ENCODE measurements at regions not wholly inside any gene's neighbourhood (a gene's known extent, or its start where the extent isn't known, plus 50 kb on each side); places are given as distances from the start of the nearest gene placed in this dataset.

DNA sequence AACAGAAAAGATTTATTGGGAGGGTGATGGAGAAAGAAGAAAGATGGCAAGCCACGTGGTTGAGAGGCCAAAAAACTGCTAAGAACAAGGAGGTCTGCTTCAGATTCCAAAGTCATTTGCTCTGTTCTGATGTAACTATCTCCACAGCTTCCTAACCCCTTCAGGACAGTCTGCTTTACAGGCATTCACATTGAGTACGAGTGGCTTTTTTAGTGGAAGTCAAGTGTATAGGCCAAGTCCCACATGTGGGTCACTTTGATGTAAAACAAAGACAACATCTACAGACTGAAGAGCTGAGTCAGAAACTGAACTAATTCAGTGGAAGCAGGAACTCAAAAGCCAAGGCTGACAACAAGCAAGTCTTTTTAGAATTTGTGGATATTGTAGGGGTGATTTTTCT, 128.7 kb upstream of the F3 start:
- FAIRE-seq (no peak), DNase-seq (ENCODE audit: low read depth) (no peak)
- Histone ChIP-seq H2AFZ (ENCODE audit: low read depth, low read length) (no peak overlapping the region), H3K9me3 (ENCODE audit: insufficient read depth, low read depth, low read length) (no peaks in the 10 kb centered on the region), H3K4me3 (ENCODE audit: insufficient read depth, low read depth, low read length) (no peak overlapping the region), H4K20me1 (ENCODE audit: insufficient read depth, low read length) (no peaks in the 10 kb centered on the region), H3K4me1 (ENCODE audit: insufficient read depth, low read length) (peaks cover 14% of the 10 kb centered on the region), H3K9ac (ENCODE audit: low read length) (no peak overlapping the region), H3K79me2 (ENCODE audit: insufficient read depth, low read length) (no peaks in the 10 kb centered on the region), H3K36me3 (ENCODE audit: insufficient read depth, low read length) (no peaks in the 10 kb centered on the region), H3K4me2 (ENCODE audit: low read length) (no peak overlapping the region), H3K27me3 (ENCODE audit: insufficient read depth, low read length) (no peaks in the 10 kb centered on the region), H3K27ac (ENCODE audit: low read depth, low read length) (no peak overlapping the region)
- Mint-ChIP-seq H3K27ac (ENCODE audit: unreplicated experiment) (no peak overlapping the region), H3K9me3 (ENCODE audit: unreplicated experiment) (no peaks in the 10 kb centered on the region), H3K27me3 (ENCODE audit: low read depth, unreplicated experiment) (no peaks in the 10 kb centered on the region), H3K4me3 (ENCODE audit: unreplicated experiment) (no peak overlapping the region), H3K4me1 (ENCODE audit: low read depth, unreplicated experiment) (peaks cover 46% of the 10 kb centered on the region), H3K36me3 (ENCODE audit: low read depth, unreplicated experiment) (no peaks in the 10 kb centered on the region)
- TF ChIP-seq, protein P1, sequence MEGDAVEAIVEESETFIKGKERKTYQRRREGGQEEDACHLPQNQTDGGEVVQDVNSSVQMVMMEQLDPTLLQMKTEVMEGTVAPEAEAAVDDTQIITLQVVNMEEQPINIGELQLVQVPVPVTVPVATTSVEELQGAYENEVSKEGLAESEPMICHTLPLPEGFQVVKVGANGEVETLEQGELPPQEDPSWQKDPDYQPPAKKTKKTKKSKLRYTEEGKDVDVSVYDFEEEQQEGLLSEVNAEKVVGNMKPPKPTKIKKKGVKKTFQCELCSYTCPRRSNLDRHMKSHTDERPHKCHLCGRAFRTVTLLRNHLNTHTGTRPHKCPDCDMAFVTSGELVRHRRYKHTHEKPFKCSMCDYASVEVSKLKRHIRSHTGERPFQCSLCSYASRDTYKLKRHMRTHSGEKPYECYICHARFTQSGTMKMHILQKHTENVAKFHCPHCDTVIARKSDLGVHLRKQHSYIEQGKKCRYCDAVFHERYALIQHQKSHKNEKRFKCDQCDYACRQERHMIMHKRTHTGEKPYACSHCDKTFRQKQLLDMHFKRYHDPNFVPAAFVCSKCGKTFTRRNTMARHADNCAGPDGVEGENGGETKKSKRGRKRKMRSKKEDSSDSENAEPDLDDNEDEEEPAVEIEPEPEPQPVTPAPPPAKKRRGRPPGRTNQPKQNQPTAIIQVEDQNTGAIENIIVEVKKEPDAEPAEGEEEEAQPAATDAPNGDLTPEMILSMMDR (IDR thresholded peaks at IDR 0.05; ENCODE audit: insufficient read depth, low read depth, low read length), result no peak
- no peak for TF ChIP-seq EZH2 (IDR thresholded peaks at IDR 0.05; ENCODE audit: insufficient read depth, low read length)

DNA sequence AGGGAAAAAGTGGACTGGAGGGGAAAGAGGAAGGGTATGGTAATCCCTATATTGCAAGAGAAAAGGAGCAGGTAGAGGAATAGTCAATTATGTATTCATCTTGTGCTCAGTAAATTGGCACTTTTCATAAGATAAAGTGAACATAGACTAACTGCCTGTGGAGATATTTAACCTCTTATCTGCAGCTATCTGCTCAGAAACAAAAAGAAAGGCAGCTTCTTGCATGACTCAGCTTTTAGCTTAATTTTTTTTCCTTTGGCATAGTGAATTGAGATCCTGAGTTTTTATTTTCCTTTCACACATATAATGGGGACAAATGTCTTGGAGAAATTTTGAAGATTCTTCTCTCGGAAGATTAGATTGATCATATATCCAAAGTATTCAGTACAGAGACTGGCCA, 127.6 kb upstream of the F3 start:
- no peak overlapping the region for H3K9ac ChIP-seq (ENCODE audit: low read length)
- no peaks in the 10 kb centered on the region for H3K36me3 Mint-ChIP-seq (ENCODE audit: low read depth, unreplicated experiment)
- no peak for TF ChIP-seq EZH2 (IDR thresholded peaks at IDR 0.05; ENCODE audit: insufficient read depth, low read length)
- H3K27ac ChIP-seq (ENCODE audit: low read depth, low read length), result no peak overlapping the region
- H3K4me3 Mint-ChIP-seq (ENCODE audit: unreplicated experiment), result no peak overlapping the region
- DNase-seq (ENCODE audit: low read depth), result peak; percentile 37
- no peak for FAIRE-seq
- no peak overlapping the region for H3K27ac Mint-ChIP-seq (ENCODE audit: unreplicated experiment)
- no peak overlapping the region for H3K4me3 ChIP-seq (ENCODE audit: insufficient read depth, low read depth, low read length)
- H3K27me3 ChIP-seq (ENCODE audit: insufficient read depth, low read length), result no peaks in the 10 kb centered on the region
- H3K36me3 ChIP-seq (ENCODE audit: insufficient read depth, low read length), result no peaks in the 10 kb centered on the region
- no peak overlapping the region for H2AFZ ChIP-seq (ENCODE audit: low read depth, low read length)
- no peak overlapping the region for H3K4me2 ChIP-seq (ENCODE audit: low read length)
- no peaks in the 10 kb centered on the region for H4K20me1 ChIP-seq (ENCODE audit: insufficient read depth, low read length)
- H3K9me3 ChIP-seq (ENCODE audit: insufficient read depth, low read depth, low read length), result no peaks in the 10 kb centered on the region
- peaks cover 14% of the 10 kb centered on the region for H3K4me1 ChIP-seq (ENCODE audit: insufficient read depth, low read length)
- H3K4me1 Mint-ChIP-seq (ENCODE audit: low read depth, unreplicated experiment), result peaks cover 43% of the 10 kb centered on the region
- no peaks in the 10 kb centered on the region for H3K79me2 ChIP-seq (ENCODE audit: insufficient read depth, low read length)
- H3K9me3 Mint-ChIP-seq (ENCODE audit: unreplicated experiment), result no peaks in the 10 kb centered on the region
- H3K27me3 Mint-ChIP-seq (ENCODE audit: low read depth, unreplicated experiment), result no peaks in the 10 kb centered on the region

DNA sequence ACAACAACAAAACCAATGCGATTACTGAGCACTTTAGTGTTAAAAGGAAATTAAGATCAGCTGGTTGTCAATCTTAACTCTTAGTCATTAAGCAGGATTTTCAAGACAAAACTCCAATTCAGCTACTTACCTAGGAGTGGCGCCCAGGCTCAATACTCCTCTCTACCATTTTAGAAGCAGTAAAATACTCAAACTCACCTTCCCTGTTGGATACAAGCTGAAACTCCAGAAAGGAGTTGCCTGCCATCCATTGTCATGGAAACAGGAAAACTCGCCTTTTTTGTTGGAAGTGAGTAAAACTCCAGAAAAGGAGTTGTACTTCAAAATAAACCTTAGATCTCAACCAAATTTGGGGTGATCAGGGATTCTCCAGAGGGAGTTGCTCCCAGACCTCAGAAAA, 127.0 kb upstream of the F3 start:
- Histone ChIP-seq H3K4me3 (ENCODE audit: insufficient read depth, low read depth, low read length) (no peak overlapping the region), H3K79me2 (ENCODE audit: insufficient read depth, low read length) (no peaks in the 10 kb centered on the region), H3K27me3 (ENCODE audit: insufficient read depth, low read length) (no peaks in the 10 kb centered on the region), H3K9ac (ENCODE audit: low read length) (no peak overlapping the region), H3K27ac (ENCODE audit: low read depth, low read length) (no peak overlapping the region), H3K4me2 (ENCODE audit: low read length) (no peak overlapping the region), H4K20me1 (ENCODE audit: insufficient read depth, low read length) (no peaks in the 10 kb centered on the region), H3K9me3 (ENCODE audit: insufficient read depth, low read depth, low read length) (no peaks in the 10 kb centered on the region), H3K36me3 (ENCODE audit: insufficient read depth, low read length) (no peaks in the 10 kb centered on the region), H2AFZ (ENCODE audit: low read depth, low read length) (no peak overlapping the region), H3K4me1 (ENCODE audit: insufficient read depth, low read length) (peaks cover 14% of the 10 kb centered on the region)
- no peak for DNase-seq (ENCODE audit: low read depth)
- no peak for FAIRE-seq
- TF ChIP-seq EZH2 (IDR thresholded peaks at IDR 0.05; ENCODE audit: insufficient read depth, low read length), result no peak
- TF ChIP-seq, protein P1 (IDR thresholded peaks at IDR 0.05; ENCODE audit: insufficient read depth, low read depth, low read length), result no peak
- H3K27ac Mint-ChIP-seq (ENCODE audit: unreplicated experiment), result no peak overlapping the region
- H3K36me3 Mint-ChIP-seq (ENCODE audit: low read depth, unreplicated experiment), result no peaks in the 10 kb centered on the region
- no peaks in the 10 kb centered on the region for H3K9me3 Mint-ChIP-seq (ENCODE audit: unreplicated experiment)
- no peaks in the 10 kb centered on the region for H3K27me3 Mint-ChIP-seq (ENCODE audit: low read depth, unreplicated experiment)
- H3K4me3 Mint-ChIP-seq (ENCODE audit: unreplicated experiment), result no peak overlapping the region
- peaks cover 43% of the 10 kb centered on the region for H3K4me1 Mint-ChIP-seq (ENCODE audit: low read depth, unreplicated experiment)
